CD4-positive, alpha-beta memory T cell (primary cell): ENCODE measurements at regions not wholly inside any gene's neighbourhood (a gene's known extent, or its start where the extent isn't known, plus 50 kb on each side); places are given as distances from the start of the nearest gene placed in this dataset.

Experiments
- CTCF ChIA-PET: fragments of 350-600 bp; sonication (Branson Sonifier 250); formaldehyde crosslinking; loops from one replicate; lab custom pipeline; 2021; ENCODE audit warnings: inconsistent platforms; ENCODE audit not compliant: partially characterized antibody; lab: Charles Lee
- POLR2A ChIA-PET: fragments of 350-600 bp; sonication (Branson Sonifier 250); formaldehyde crosslinking; loops from one replicate; lab custom pipeline; 2021; ENCODE audit not compliant: partially characterized antibody; lab: Charles Lee
- DNase-seq, 5 donors: peaks; one replicate each; pipeline versions ENCODE4 v3.0.0 to v3.0.0-alpha.2; 2020 to 2022; ENCODE audit warnings: mixed read lengths in 1 of 5
- H3K27ac ChIP-seq: one replicate; pipeline ENCODE4 v1.7.0; 2013; ENCODE audit warnings: low read depth, low read length
- H3K27me3 ChIP-seq: 2 replicates; pipeline ENCODE4 v1.7.0; 2013; ENCODE audit warnings: mild to moderate bottlenecking, low read length, moderate library complexity; ENCODE audit not compliant: insufficient read depth
- H3K36me3 ChIP-seq: 2 replicates; pipeline ENCODE4 v1.7.0; 2013; ENCODE audit warnings: mild to moderate bottlenecking, low read length, moderate library complexity; ENCODE audit not compliant: insufficient read depth
- H3K4me1 ChIP-seq: 2 replicates; pipeline ENCODE4 v1.7.0; 2013; ENCODE audit warnings: mild to moderate bottlenecking, low read length, moderate library complexity; ENCODE audit not compliant: insufficient read depth
- H3K4me3 ChIP-seq, 2 donors: one replicate each; pipeline ENCODE4 v1.7.0; 2013; ENCODE audit warnings: low read length in 2 of 2, mild to moderate bottlenecking in 1 of 2
- H3K9me3 ChIP-seq, 2 donors: one replicate each; pipeline ENCODE4 v1.7.0; 2013; ENCODE audit warnings: low read length in 2 of 2, control low read depth in 1 of 2; ENCODE audit not compliant: control insufficient read depth in 1 of 2
- H3K27ac Mint-ChIP-seq, 7 donors: one replicate each; pipeline ENCODE4 v1.8.0; 2020 to 2021; ENCODE audit warnings: mixed read lengths in 7 of 7, mild to moderate bottlenecking in 6 of 7, inconsistent platforms in 3 of 7, moderate library complexity in 3 of 7
- H3K27me3 Mint-ChIP-seq, 2 donors: one replicate each; pipeline ENCODE4 v1.8.0; 2020 to 2021; ENCODE audit warnings: mixed read lengths in 2 of 2
- H3K36me3 Mint-ChIP-seq, 2 donors: one replicate each; pipeline ENCODE4 v1.8.0; 2020 to 2021; ENCODE audit warnings: mixed read lengths in 2 of 2, inconsistent platforms in 1 of 2, mild to moderate bottlenecking in 1 of 2
- H3K4me1 Mint-ChIP-seq, 4 donors: one replicate each; pipeline ENCODE4 v1.8.0; 2020 to 2021; ENCODE audit warnings: mixed read lengths in 4 of 4, mild to moderate bottlenecking in 1 of 4
- H3K4me3 Mint-ChIP-seq, 8 donors: one replicate each; pipeline ENCODE4 v1.8.0; 2020 to 2021; ENCODE audit warnings: mixed read lengths in 8 of 8, mild to moderate bottlenecking in 7 of 8, moderate library complexity in 6 of 8, inconsistent platforms in 3 of 8
- H3K9me3 Mint-ChIP-seq, 8 donors: one replicate each; pipeline ENCODE4 v1.8.0; 2020 to 2021; ENCODE audit warnings: mixed read lengths in 8 of 8, mild to moderate bottlenecking in 5 of 8, inconsistent platforms in 3 of 8, moderate library complexity in 1 of 8
- intact Hi-C: fragments of 100-400 bp; cut with micrococcal nuclease; formaldehyde crosslinking; loops from one replicate; pipeline ENCODE4 v1.15.1; 2023

DNA sequence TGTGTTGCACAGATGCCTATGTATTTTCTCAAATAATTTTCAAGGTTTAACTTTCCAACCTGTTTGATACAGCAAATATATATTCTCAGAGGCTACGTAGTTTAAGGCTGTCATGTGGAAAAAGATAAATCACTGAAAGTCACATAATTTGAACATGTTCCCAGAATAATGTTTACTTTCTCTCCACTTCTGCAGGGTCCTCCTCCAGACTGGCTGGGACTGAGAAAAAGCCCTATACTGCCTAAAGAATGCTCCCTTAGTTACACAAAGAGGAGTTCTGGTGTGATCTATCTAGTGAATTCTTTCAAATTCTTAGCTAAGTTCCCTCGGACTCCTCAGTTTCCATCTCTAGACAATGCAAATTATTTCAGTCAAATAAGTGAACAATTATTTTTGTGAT lies 411.0 kb downstream of the C6orf118 start:
- Mint-ChIP-seq H3K36me3 (no peaks in the 10 kb centered on the region), H3K27me3 (no peaks in the 10 kb centered on the region), H3K4me1 (no peaks in the 10 kb centered on the region), H3K27ac (no peak overlapping the region), H3K4me3 (no peak overlapping the region), H3K9me3 (peaks cover 0 to 11% (median 4%) of the 10 kb centered on the region in 8 donors)
- Histone ChIP-seq H3K4me1 (no peaks in the 10 kb centered on the region), H3K9me3 (no peaks in the 10 kb centered on the region), H3K27me3 (no peaks in the 10 kb centered on the region), H3K27ac (no peak overlapping the region), H3K36me3 (no peaks in the 10 kb centered on the region), H3K4me3 (no peak overlapping the region)
- no peak for DNase-seq
- POLR2A ChIA-PET: no interaction called here
- intact Hi-C loops: no loop called here
- CTCF ChIA-PET: interaction anchor here (0.6 kb wide), 1 partner anchor 1777 kb away, joined by 3 read pairs; no protein-coding TSS in a partner anchor

DNA sequence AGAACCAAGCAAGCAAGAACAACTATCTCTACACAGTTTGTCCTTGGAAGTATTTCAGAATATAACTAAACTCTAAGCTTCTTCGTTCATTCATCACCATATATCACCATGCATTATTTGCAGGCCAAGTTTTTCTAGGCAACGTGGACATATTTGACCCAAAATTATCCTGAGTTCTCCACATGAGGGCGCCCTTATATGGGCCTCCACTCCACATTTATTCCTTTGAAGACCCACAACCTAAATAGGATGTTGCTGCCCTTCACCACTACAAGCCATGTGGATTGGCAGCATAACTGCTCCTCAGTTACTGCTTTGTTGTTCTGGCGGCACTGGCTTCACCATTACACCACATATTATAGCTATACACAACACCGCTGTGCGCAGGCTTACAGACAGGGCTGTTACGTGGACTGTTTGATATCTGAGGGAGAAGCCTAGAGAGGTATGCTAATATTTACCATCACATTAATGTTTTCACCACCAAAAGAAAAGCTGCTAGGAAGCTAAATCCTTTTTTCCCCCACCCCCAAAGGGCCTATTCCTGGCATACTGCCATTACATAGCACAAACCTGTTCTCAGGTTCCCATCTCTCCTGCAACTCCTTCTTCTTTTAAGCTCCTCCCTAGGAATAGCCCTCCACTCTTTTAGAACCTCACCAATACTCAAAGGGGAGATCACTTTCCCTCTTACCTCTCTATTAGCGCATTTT lies 411.7 kb downstream of the C6orf118 start:
- intact Hi-C loops: no loop called here
- Mint-ChIP-seq H3K27me3 (no peaks in the 10 kb centered on the region), H3K4me3 (no peak overlapping the region), H3K9me3 (peaks cover 0 to 11% (median 4%) of the 10 kb centered on the region in 8 donors), H3K36me3 (no peaks in the 10 kb centered on the region), H3K4me1 (no peaks in the 10 kb centered on the region), H3K27ac (no peak overlapping the region)
- H3K27ac ChIP-seq: no peak overlapping the region
- no peak for DNase-seq
- POLR2A ChIA-PET: no interaction called here
- CTCF ChIA-PET: no interaction called here
- H3K4me3 ChIP-seq: no peak overlapping the region
- H3K36me3 ChIP-seq: no peaks in the 10 kb centered on the region
- H3K4me1 ChIP-seq: no peaks in the 10 kb centered on the region
- H3K27me3 ChIP-seq: no peaks in the 10 kb centered on the region
- no peaks in the 10 kb centered on the region for H3K9me3 ChIP-seq

DNA sequence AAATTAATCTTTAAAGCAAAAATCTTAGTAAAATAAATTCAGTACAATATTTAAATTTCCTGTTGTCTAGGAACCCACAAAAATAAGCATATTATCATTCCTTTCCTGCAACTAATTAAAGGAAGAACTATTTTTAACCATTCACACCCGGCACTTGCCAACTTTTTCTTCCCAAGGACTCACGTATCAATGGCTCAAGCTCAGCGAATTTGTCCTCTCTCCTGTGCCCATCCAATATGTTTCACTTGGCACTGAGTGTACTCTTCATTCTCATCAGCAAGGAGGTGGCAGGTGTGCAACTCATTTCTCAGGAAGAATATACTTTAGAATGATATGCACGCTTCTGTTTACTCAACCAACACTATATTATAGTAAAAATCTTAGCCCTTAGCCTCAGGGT lies 419.4 kb downstream of the C6orf118 start:
- Histone ChIP-seq H3K27me3 (no peaks in the 10 kb centered on the region), H3K27ac (no peak overlapping the region), H3K9me3 (no peaks in the 10 kb centered on the region), H3K4me3 (no peak overlapping the region), H3K4me1 (no peaks in the 10 kb centered on the region), H3K36me3 (no peaks in the 10 kb centered on the region)
- POLR2A ChIA-PET: no interaction called here
- no peaks in the 10 kb centered on the region for H3K27me3 Mint-ChIP-seq
- CTCF ChIA-PET: no interaction called here
- DNase-seq: no peak
- no peaks in the 10 kb centered on the region for H3K4me1 Mint-ChIP-seq
- no peaks in the 10 kb centered on the region for H3K36me3 Mint-ChIP-seq
- intact Hi-C loops: no loop called here
- H3K27ac Mint-ChIP-seq: no peak overlapping the region
- H3K4me3 Mint-ChIP-seq: no peak overlapping the region
- H3K9me3 Mint-ChIP-seq: peaks cover 0 to 5% (median 3%) of the 10 kb centered on the region in 8 donors

DNA sequence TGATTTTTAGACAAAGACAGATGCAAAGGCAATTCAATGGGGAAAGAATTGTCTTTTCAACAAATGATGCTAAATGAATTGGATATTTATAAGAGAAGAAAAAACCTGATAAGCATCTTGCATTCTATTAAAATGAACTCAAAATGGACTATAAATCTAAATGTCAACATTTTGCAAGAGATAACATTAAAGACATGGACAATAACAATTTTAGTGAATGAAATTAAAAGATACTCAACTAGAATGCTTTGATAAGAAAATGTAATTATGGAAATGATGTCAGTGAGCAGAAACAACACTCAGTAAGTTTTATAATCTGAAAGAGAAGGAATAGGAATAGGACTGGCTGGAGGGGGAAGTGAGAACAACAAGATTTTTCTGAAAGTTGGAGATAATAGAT lies 421.7 kb downstream of the C6orf118 start:
- Histone ChIP-seq H3K4me3 (no peak overlapping the region), H3K36me3 (no peaks in the 10 kb centered on the region), H3K4me1 (no peaks in the 10 kb centered on the region), H3K9me3 (no peaks in the 10 kb centered on the region), H3K27ac (no peak overlapping the region), H3K27me3 (no peaks in the 10 kb centered on the region)
- ChIA-PET CTCF (no interaction called here), POLR2A (no interaction called here)
- H3K27ac Mint-ChIP-seq: no peak overlapping the region
- no peaks in the 10 kb centered on the region for H3K27me3 Mint-ChIP-seq
- intact Hi-C loops: no loop called here
- H3K4me1 Mint-ChIP-seq: no peaks in the 10 kb centered on the region
- no peaks in the 10 kb centered on the region for H3K36me3 Mint-ChIP-seq
- DNase-seq: no peak
- no peak overlapping the region for H3K4me3 Mint-ChIP-seq
- H3K9me3 Mint-ChIP-seq: peaks cover 0 to 3% (median 1%) of the 10 kb centered on the region in 8 donors

DNA sequence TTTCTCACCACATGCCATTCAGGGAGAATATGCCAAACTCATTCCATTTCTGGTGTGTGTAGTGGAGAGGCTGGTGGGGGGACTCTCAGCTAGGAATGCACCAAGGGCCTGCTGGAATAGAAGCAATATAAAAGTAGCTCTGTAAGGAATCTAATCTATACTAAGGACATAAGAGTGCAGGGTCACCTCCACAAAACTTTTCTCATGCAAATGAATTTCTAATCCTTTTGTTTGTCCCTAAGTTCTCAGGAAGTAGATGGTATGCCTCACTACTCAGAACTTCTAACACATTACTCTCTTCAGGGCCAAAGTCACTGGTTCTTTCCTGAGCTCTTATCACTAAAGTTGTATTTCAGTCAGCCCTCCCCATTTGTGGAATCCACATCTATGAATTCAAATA lies 427.2 kb downstream of the C6orf118 start:
- H3K4me3 ChIP-seq: no peak overlapping the region
- H3K27me3 ChIP-seq: no peaks in the 10 kb centered on the region
- ChIA-PET CTCF (no interaction called here), POLR2A (no interaction called here)
- H3K27ac ChIP-seq: no peak overlapping the region
- H3K4me1 ChIP-seq: no peaks in the 10 kb centered on the region
- Mint-ChIP-seq H3K4me3 (no peak overlapping the region), H3K27ac (no peak overlapping the region), H3K9me3 (peaks cover 0 to 2% (median 0%) of the 10 kb centered on the region in 8 donors), H3K27me3 (no peaks in the 10 kb centered on the region), H3K4me1 (no peaks in the 10 kb centered on the region), H3K36me3 (no peaks in the 10 kb centered on the region)
- intact Hi-C loops: no loop called here
- H3K36me3 ChIP-seq: no peaks in the 10 kb centered on the region
- DNase-seq: no peak
- no peaks in the 10 kb centered on the region for H3K9me3 ChIP-seq

DNA sequence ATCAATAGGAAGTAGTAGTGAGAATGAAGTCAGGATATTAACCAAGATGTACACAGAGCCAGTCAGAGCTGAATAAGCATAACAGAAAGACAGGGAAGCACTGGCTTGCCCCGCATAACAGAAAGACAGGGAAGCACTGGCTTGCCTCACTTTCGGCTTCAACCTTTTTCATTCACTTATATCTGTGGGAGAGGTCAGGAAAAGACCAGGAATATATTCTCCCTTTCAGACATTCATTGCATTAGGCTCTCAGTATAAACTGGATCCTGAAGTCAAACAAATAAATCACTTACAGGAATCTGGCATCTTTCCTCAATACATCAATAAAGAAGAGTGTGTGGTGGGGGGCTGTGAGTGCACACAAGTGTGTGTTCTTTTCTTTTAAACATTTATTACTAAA lies 437.6 kb downstream of the C6orf118 start:
- Histone ChIP-seq H3K36me3 (no peaks in the 10 kb centered on the region), H3K4me1 (no peaks in the 10 kb centered on the region), H3K27me3 (no peaks in the 10 kb centered on the region), H3K9me3 (peaks cover 0 to 5% of the 10 kb centered on the region in 2 donors), H3K4me3 (no peak overlapping the region), H3K27ac (no peak overlapping the region)
- Mint-ChIP-seq H3K4me3 (no peak overlapping the region), H3K27me3 (no peaks in the 10 kb centered on the region), H3K36me3 (no peaks in the 10 kb centered on the region), H3K4me1 (no peaks in the 10 kb centered on the region), H3K27ac (no peak overlapping the region), H3K9me3 (peaks cover 0 to 5% (median 2%) of the 10 kb centered on the region in 8 donors)
- ChIA-PET CTCF (no interaction called here), POLR2A (no interaction called here)
- intact Hi-C loops: no loop called here
- DNase-seq: no peak

DNA sequence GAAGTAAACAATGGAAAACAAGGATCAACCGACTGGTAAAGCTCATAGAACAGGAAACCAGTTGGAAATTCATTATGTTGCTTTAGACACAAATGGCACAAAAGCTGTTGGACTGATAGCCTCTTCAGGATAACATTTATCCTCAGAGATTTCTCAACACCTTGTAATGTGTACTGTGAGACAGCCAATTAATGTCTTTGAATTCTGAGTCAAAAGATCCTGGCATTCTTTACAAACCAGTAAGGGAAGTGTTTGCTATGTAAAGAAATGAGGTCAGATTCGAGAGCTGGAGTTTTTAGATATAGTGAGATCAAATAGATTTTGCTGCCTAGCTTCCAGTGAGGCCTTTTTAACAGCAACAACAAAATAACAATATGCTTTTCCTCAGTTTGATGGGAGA lies 439.2 kb downstream of the C6orf118 start:
- H3K27me3 Mint-ChIP-seq: no peaks in the 10 kb centered on the region
- H3K4me3 ChIP-seq: no peak overlapping the region
- peaks cover 0 to 8% (median 2%) of the 10 kb centered on the region in 8 donors for H3K9me3 Mint-ChIP-seq
- ChIA-PET CTCF (no interaction called here), POLR2A (no interaction called here)
- H3K36me3 Mint-ChIP-seq: no peaks in the 10 kb centered on the region
- no peak overlapping the region for H3K4me3 Mint-ChIP-seq
- H3K27me3 ChIP-seq: no peaks in the 10 kb centered on the region
- intact Hi-C loops: no loop called here
- H3K27ac ChIP-seq: no peak overlapping the region
- no peak for DNase-seq
- peaks cover 0 to 5% of the 10 kb centered on the region in 2 donors for H3K9me3 ChIP-seq
- no peaks in the 10 kb centered on the region for H3K4me1 Mint-ChIP-seq
- H3K4me1 ChIP-seq: no peaks in the 10 kb centered on the region
- no peak overlapping the region for H3K27ac Mint-ChIP-seq
- no peaks in the 10 kb centered on the region for H3K36me3 ChIP-seq
